Smooth muscle cell (in vitro differentiated cells): ENCODE measurements at regions not wholly inside any gene's neighbourhood (a gene's known extent, or its start where the extent isn't known, plus 50 kb on each side); places are given as distances from the start of the nearest gene placed in this dataset.

Source experiments
- DNase-seq: peaks from one replicate; lab custom pipeline; 2025; ENCODE audit not compliant: unreplicated experiment; lab: John Stamatoyannopoulos, UW
- H2AFZ ChIP-seq: fragments of 200-600 bp; sonication (generic); 2 replicates; pipeline ENCODE4 v1.6.0; 2016; ENCODE audit warnings: antibody characterized with exemption, low read depth, mild to moderate bottlenecking
- H3F3A ChIP-seq: fragments of 200-600 bp; sonication (generic); 2 replicates; pipeline ENCODE4 v1.6.0; 2017; ENCODE audit warnings: antibody characterized with exemption, low read depth
- H3K27ac ChIP-seq: fragments of 200-600 bp; sonication (generic); 2 replicates; pipeline ENCODE4 v1.5.1; 2016; ENCODE audit warnings: low read depth, mild to moderate bottlenecking
- H3K27me3 ChIP-seq: fragments of 200-600 bp; sonication (generic); 2 replicates; pipeline ENCODE4 v1.6.1; 2016; ENCODE audit warnings: low read depth, mild to moderate bottlenecking
- H3K36me3 ChIP-seq: fragments of 200-600 bp; sonication (generic); 2 replicates; pipeline ENCODE4 v1.5.1; 2016; ENCODE audit warnings: low read depth
- H3K4me1 ChIP-seq: fragments of 200-600 bp; sonication (generic); 2 replicates; pipeline ENCODE4 v1.5.1; 2016; ENCODE audit warnings: low read depth
- H3K4me2 ChIP-seq: fragments of 200-600 bp; sonication (generic); 2 replicates; pipeline ENCODE4 v1.6.0; 2016; ENCODE audit warnings: mild to moderate bottlenecking
- H3K4me3 ChIP-seq: fragments of 200-600 bp; sonication (generic); 2 replicates; pipeline ENCODE4 v1.5.1; 2016; ENCODE audit warnings: mild to moderate bottlenecking
- H3K79me2 ChIP-seq: fragments of 200-600 bp; sonication (generic); 2 replicates; pipeline ENCODE4 v1.6.0; 2016; ENCODE audit warnings: low read depth, mild to moderate bottlenecking
- H3K9ac ChIP-seq: fragments of 200-600 bp; sonication (generic); 2 replicates; pipeline ENCODE4 v1.6.0; 2016; ENCODE audit warnings: low read depth
- H3K9me3 ChIP-seq: fragments of 200-600 bp; sonication (generic); replicated peaks from 2 replicates; pipeline ENCODE4 v1.5.1; 2016; ENCODE audit warnings: low read depth
- H4K20me1 ChIP-seq: fragments of 200-600 bp; sonication (generic); 2 replicates; pipeline ENCODE4 v1.6.0; 2016; ENCODE audit warnings: low read depth
- CTCF ChIP-seq: fragments of 200-600 bp; sonication (generic); IDR thresholded peaks from 2 replicates; pipeline ENCODE4 v1.5.1; 2017; ENCODE audit warnings: borderline replicate concordance, mild to moderate bottlenecking, antibody characterized with exemption; ENCODE audit not compliant: insufficient read depth, poor library complexity, severe bottlenecking
- WGBS: methylation state at CpG from one replicate; pipeline ENCODE4 v1.1.7; 2016; ENCODE audit warnings: low lambda C conversion rate; 5-methylcytosine and 5-hydroxymethylcytosine counted together

GRCh38 chr3:78353231-78353630 is 1313.3 kb downstream of the ROBO2 start:
- H3K9me3 ChIP-seq: no peaks in the 10 kb centered on the region
- no peaks in the 10 kb centered on the region for H3K36me3 ChIP-seq
- no peak overlapping the region for H3K4me2 ChIP-seq
- no peak overlapping the region for H3K9ac ChIP-seq
- no peak overlapping the region for H3K4me3 ChIP-seq
- no peak overlapping the region for H2AFZ ChIP-seq
- H3F3A ChIP-seq: no peaks in the 10 kb centered on the region
- no peak for DNase-seq
- WGBS: 93% methylated on average over 3 of the region's 3 CpGs
- no peak for TF ChIP-seq CTCF
- no peaks in the 10 kb centered on the region for H3K79me2 ChIP-seq
- H3K27me3 ChIP-seq: no peaks in the 10 kb centered on the region
- peaks cover 4% of the 10 kb centered on the region for H3K4me1 ChIP-seq
- no peak overlapping the region for H3K27ac ChIP-seq
- no peaks in the 10 kb centered on the region for H4K20me1 ChIP-seq

- Histone ChIP-seq H3K4me2 (no peak overlapping the region), H3K27ac (no peak overlapping the region), H4K20me1 (no peaks in the 10 kb centered on the region), H3K36me3 (no peaks in the 10 kb centered on the region), H3F3A (no peaks in the 10 kb centered on the region), H3K4me3 (no peak overlapping the region), H3K79me2 (no peaks in the 10 kb centered on the region), H2AFZ (no peak overlapping the region), H3K9ac (no peak overlapping the region), H3K9me3 (no peaks in the 10 kb centered on the region), H3K27me3 (no peaks in the 10 kb centered on the region), H3K4me1 (no peaks in the 10 kb centered on the region)
- WGBS: 78% methylated on average over 4 of the region's 4 CpGs
- no peak for DNase-seq
- no peak for TF ChIP-seq CTCF
Measured at GRCh38 chr3:78360849-78361248, 1321.0 kb downstream of the ROBO2 start.

- no peak overlapping the region for H3K27ac ChIP-seq
- H2AFZ ChIP-seq: no peak overlapping the region
- H3K4me2 ChIP-seq: no peak overlapping the region
- no peaks in the 10 kb centered on the region for H3K79me2 ChIP-seq
- H3K4me3 ChIP-seq: no peak overlapping the region
- no peaks in the 10 kb centered on the region for H3K27me3 ChIP-seq
- H3K36me3 ChIP-seq: no peaks in the 10 kb centered on the region
- H3K9me3 ChIP-seq: no peaks in the 10 kb centered on the region
- H3F3A ChIP-seq: no peaks in the 10 kb centered on the region
- H3K9ac ChIP-seq: no peak overlapping the region
- WGBS: 89% methylated on average over 8 of the region's 8 CpGs
- no peak for DNase-seq
- H3K4me1 ChIP-seq: no peaks in the 10 kb centered on the region
- TF ChIP-seq CTCF: no peak
- H4K20me1 ChIP-seq: no peaks in the 10 kb centered on the region
Measured at GRCh38 chr3:78368636-78369345, 1328.9 kb downstream of the ROBO2 start.

- Histone ChIP-seq H3K4me1 (no peaks in the 10 kb centered on the region), H3F3A (no peaks in the 10 kb centered on the region), H3K27me3 (no peaks in the 10 kb centered on the region), H3K36me3 (no peaks in the 10 kb centered on the region), H4K20me1 (no peaks in the 10 kb centered on the region), H3K79me2 (no peaks in the 10 kb centered on the region), H3K4me2 (no peak overlapping the region), H3K9me3 (no peaks in the 10 kb centered on the region), H2AFZ (no peak overlapping the region), H3K4me3 (no peak overlapping the region), H3K27ac (no peak overlapping the region), H3K9ac (no peak overlapping the region)
- DNase-seq: no peak
- TF ChIP-seq CTCF: no peak
- 29% methylated on average over 1 of the region's 1 CpG for WGBS
Measured at GRCh38 chr3:78390221-78390620, 1350.3 kb downstream of the ROBO2 start.
